Kidney epithelial cell (primary cell): ENCODE measurements at regions not wholly inside any gene's neighbourhood (a gene's known extent, or its start where the extent isn't known, plus 50 kb on each side); places are given as distances from the start of the nearest gene placed in this dataset.

Source experiments
- DNase-seq: peaks from one replicate; pipeline ENCODE4 v3.0.0-alpha.2; 2010; ENCODE audit warnings: low read depth
- H3K27me3 ChIP-seq: 2 replicates; pipeline ENCODE4 v1.6.0; 2011; ENCODE audit warnings: low read length; ENCODE audit not compliant: control insufficient read depth, insufficient read depth
- H3K36me3 ChIP-seq: 2 replicates; pipeline ENCODE4 v1.5.1; 2011; ENCODE audit warnings: low read length; ENCODE audit not compliant: control insufficient read depth, insufficient read depth
- H3K4me3 ChIP-seq: 2 replicates; pipeline ENCODE4 v1.5.1; 2011; ENCODE audit warnings: low read depth, mild to moderate bottlenecking, control low read depth, low read length
- CTCF ChIP-seq: IDR thresholded peaks from 2 replicates; pipeline ENCODE4 v1.5.1; 2011; ENCODE audit warnings: mild to moderate bottlenecking, moderate library complexity, low read length, control low read depth, inconsistent platforms; ENCODE audit not compliant: insufficient read depth, poor library complexity, severe bottlenecking

GRCh38 chr1:82710091-82710490 lies 909.4 kb downstream of the ADGRL2 start:
- no peaks in the 10 kb centered on the region for H3K36me3 ChIP-seq
- no peaks in the 10 kb centered on the region for H3K27me3 ChIP-seq
- no peak for DNase-seq
- H3K4me3 ChIP-seq: no peak overlapping the region
- TF ChIP-seq CTCF: no peak

- DNase-seq: no peak
- Histone ChIP-seq H3K4me3 (no peak overlapping the region), H3K27me3 (no peaks in the 10 kb centered on the region), H3K36me3 (no peaks in the 10 kb centered on the region)
- no peak for TF ChIP-seq CTCF
These were observed 906.9 kb downstream of the ADGRL2 start for GRCh38 chr1:82707681-82708080.

- no peak for TF ChIP-seq CTCF
- DNase-seq: no peak
- Histone ChIP-seq H3K4me3 (no peak overlapping the region), H3K36me3 (no peaks in the 10 kb centered on the region), H3K27me3 (no peaks in the 10 kb centered on the region)
These were observed 906.0 kb downstream of the ADGRL2 start for GRCh38 chr1:82706741-82707140.

GRCh38 chr1:82704966-82705365 lies 904.2 kb downstream of the ADGRL2 start:
- no peaks in the 10 kb centered on the region for H3K36me3 ChIP-seq
- no peak for DNase-seq
- H3K4me3 ChIP-seq: no peak overlapping the region
- TF ChIP-seq CTCF: no peak
- H3K27me3 ChIP-seq: no peaks in the 10 kb centered on the region

GRCh38 chr1:82704393-82704792 lies 903.7 kb downstream of the ADGRL2 start:
- H3K4me3 ChIP-seq: no peak overlapping the region
- no peaks in the 10 kb centered on the region for H3K27me3 ChIP-seq
- no peak for TF ChIP-seq CTCF
- DNase-seq: no peak
- no peaks in the 10 kb centered on the region for H3K36me3 ChIP-seq

- no peak for DNase-seq
- Histone ChIP-seq H3K27me3 (no peaks in the 10 kb centered on the region), H3K4me3 (no peak overlapping the region), H3K36me3 (no peaks in the 10 kb centered on the region)
- no peak for TF ChIP-seq CTCF
These were observed 903.2 kb downstream of the ADGRL2 start for GRCh38 chr1:82703951-82704350.
